ENCODE measurements at regions not wholly inside any gene's neighbourhood (a gene's known extent, or its start where the extent isn't known, plus 50 kb on each side); places are given as distances from the start of the nearest gene placed in this dataset.

DNA sequence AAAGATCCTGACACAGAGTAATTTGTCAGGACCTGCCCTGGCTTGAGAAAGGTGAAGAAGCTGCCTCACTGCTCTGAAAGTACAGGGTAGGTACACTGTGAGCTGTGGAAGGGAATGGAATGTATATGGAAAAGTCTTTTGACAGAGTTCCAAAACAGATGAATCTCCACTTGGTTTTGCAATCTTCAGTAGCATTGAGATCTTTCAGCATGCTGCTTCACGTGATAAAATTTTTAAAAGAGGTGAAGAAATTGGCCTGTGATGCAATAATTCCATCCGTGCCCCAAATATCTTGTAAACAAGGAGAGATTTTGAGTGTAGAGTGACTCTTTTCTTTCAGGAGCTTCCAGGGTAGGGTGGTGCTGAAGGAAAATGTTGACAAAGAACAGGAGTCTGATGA is 123.1 kb downstream of the OSR1 start:
- DNase-seq (ENCODE audit: low spot score), result no peak

DNA sequence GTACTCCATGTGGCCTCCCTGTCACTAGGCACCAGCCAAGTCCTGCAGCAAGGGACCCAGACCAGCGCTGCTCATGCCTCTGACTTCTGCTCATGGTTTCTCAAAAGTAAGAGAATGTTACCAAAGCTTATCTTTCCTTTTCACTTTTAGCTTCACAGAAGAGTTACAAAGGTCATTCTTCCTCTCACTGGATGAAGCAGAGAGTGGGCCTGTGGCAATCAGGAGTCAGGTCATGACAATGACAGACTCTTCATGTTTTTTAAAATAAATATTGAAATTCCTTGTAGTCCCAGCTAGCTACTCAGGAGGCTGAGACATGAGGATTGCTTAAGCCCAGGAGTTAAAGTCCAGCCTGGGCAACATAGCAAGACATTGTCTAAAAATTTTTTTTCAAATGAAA is 126.1 kb downstream of the OSR1 start:
- DNase-seq (ENCODE audit: low spot score), result no peak

DNA sequence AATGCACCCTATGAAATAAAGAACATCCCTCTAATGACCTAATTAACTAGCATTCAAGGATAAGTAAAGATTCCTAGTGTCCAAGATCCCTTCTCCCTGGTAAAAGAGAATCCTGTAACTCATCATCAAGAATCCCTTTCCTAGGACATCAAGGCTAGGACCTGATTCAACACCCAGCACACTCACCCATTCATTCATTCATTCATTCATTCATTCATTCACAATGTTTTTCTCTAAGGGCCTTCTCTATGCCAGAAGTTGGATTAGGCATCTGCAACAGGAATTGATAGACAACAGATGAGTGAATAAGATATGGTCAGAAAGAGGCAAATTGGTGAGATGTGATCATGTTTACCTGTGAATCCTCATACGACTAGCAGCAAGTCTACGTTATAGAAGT is 126.8 kb downstream of the OSR1 start:
- DNase-seq (ENCODE audit: low spot score), result no peak

DNA sequence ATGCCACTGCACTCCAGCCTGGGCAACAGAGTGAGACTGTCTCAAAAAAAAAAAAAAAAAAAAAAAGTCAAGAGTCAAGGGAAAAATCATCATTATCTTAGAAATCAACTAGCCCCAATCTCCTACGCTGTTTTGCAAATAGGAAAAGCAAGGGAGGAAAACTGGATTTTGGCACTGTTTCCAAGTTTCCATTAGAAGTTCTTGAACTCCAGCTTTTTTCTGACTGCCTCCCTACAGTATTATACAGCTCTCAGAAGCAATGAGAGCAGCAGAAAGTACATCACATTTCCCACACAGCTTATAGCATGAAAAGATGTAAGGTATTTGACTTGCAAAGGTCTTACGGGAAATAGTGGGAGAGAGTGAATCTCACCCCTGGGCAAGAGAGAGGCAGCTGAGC is 127.8 kb downstream of the OSR1 start:
- no peak for DNase-seq (ENCODE audit: low spot score)

DNA sequence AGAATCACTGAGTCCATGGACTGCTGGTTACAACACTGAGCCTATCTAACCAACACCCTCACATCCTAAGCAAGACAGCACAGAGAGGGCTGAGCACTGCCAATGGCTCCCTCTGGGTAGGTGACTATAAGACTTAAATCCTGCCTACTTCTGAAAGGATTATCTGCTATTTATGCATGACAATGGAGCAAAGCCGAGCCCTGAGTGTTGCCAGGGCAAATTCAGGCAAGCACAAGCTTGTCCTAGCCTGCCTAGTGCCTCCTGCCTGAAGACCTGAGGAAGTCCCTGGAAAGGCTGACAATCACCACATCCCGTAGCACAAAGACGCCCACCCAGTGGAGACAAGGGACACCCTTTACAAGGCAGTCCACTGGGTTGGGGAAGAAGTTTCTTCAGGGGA is 129.7 kb downstream of the OSR1 start:
- DNase-seq (ENCODE audit: low spot score), result no peak

- no peak for DNase-seq (ENCODE audit: low spot score)
Measured at GRCh38 chr2:19228181-19228593, 130.2 kb downstream of the OSR1 start.

DNA sequence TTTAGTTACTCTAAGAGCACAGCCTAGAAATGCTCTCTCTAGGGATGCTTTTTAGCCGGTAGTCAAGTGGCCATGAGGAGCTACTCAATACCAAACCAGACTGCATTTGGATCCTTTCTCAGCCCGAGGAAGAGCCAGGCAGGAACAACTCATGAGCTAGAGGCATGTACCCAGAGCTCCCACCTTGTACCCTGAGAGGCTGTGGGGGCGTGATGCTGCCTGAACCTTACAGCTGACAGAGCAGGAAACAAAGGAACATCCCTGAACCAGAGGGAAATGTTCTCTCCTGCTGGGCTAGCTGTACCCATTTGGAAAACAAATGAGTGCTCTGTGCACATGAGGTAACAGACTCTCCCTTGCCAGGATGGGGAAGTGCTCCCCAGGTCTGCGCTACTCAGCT is 131.6 kb downstream of the OSR1 start:
- DNase-seq (ENCODE audit: low spot score), result no peak

- no peak for DNase-seq (ENCODE audit: low spot score)
Measured at GRCh38 chr2:19226386-19226785, 132.0 kb downstream of the OSR1 start.

GRCh38 chr2:19225931-19226330 is 132.5 kb downstream of the OSR1 start:
- DNase-seq (ENCODE audit: low spot score), result no peak

GRCh38 chr2:19225126-19225525 is 133.3 kb downstream of the OSR1 start:
- no peak for DNase-seq (ENCODE audit: low spot score)

- no peak for DNase-seq (ENCODE audit: low spot score)
Measured at GRCh38 chr2:19224486-19224885, 133.9 kb downstream of the OSR1 start.

DNA sequence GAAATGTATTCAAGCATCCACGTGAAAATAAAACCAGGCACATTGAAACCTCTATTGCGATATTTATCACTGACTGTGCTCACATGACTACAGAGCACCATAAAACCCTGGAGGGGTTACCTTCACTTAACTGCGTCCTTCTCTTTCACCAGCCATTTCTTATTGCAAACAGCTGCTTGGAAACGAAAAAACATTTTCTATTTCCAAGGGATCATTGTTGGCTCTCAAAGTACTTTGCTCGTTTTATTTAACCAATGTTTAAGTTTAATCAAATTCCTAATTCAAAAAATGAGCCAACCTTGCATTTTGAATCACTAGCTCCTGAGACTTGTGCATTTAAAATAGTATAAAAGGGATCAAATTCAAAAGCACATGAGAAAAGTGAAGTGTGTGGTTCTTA is 134.4 kb downstream of the OSR1 start:
- DNase-seq (ENCODE audit: low spot score), result no peak

GRCh38 chr2:19219060-19219459 is 139.4 kb downstream of the OSR1 start:
- DNase-seq (ENCODE audit: low spot score), result no peak

- no peak for DNase-seq (ENCODE audit: low spot score)
Measured at GRCh38 chr2:19218166-19218565, 140.3 kb downstream of the OSR1 start.

GRCh38 chr2:19216676-19217602 is 141.5 kb downstream of the OSR1 start:
- DNase-seq (ENCODE audit: low spot score), result no peak

DNA sequence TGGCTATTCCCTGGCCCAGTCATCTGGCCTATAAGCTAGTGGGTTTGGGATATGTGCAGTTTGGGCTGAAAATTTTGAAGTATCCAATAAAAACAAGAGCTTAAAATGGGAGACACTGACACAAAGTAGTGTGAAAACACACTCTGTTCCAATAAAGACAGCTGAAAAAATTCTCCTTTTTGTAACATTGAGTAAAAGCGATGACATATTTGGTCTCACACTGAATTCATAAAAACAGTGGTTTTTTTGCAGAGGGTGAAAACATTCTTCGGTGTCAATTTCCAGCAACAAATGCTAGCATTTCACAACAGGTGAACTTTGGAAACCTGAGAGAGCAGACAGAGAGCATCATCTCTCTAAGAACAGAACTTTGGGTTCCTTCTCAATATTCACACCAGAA is 142.2 kb downstream of the OSR1 start:
- no peak for DNase-seq (ENCODE audit: low spot score)

DNA sequence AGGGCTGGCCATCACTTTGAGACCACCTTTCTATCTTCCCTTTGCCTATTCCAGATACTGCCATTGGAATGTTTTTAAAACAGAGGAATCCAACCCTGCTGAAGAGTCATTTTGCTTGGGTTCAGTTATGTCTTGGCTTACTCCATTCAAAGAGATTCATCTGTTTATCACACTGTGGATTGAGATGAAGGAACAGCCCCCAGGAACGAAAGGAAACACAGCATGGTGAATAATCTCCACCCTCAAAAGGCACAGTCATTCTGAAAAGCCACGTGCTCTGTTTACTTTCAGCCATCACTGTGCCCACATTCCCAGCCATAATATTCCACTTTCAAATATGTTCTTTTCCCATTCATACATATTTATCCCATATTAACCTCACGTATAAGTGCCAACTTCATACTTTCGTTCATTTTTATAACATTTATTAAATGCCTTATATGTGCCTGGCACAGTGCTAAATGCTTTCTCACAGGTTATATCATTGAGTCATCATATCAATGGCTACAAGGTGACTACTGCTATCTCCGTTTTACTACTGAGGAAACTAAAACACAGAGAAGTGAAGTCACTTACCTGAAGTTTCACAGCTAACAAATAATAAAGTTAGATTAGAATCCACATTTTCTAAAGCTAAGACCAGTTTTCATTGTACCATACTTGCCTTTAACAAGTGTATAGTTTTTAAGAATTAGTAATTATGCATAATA is 143.6 kb downstream of the OSR1 start:
- no peak for DNase-seq (ENCODE audit: low spot score)

GRCh38 chr2:19209575-19210341 is 148.7 kb downstream of the OSR1 start:
- DNase-seq (ENCODE audit: low spot score), result no peak

DNA sequence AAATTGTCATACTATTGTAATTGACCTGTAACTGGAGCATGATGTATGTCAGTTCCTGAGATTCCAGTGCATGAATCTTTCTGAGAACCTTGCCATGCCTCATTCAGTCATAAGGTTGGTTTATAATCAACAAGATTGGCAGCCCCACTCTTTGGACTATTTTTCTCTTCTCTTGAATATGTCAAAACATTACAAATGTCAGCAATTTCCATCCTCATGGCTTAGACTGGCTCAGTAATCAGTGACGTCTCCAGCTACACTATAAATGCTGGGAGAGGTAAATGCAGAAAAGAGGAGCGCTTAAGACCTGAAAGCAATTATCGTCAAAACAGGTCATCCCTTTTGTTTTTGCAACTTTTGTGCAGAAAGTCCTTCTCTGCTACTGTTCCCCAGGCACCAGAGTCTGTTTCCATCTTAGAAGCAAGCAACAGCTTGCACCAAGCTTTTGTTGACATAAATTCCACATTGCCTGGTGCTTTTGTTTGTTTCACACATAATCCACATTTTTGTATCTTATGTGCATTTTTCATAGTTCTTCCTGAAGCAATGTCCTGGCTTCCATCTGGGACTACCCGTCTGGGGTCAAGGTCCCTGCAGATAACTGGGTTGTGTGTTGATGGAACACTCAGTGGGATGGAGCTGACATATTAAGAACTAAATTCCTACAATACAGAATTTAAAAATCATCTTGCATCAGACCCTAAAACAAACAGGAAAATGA is 149.8 kb downstream of the OSR1 start:
- no peak for DNase-seq (ENCODE audit: low spot score)

- no peak for DNase-seq (ENCODE audit: low spot score)
Measured at GRCh38 chr2:19207452-19207851, 151.0 kb downstream of the OSR1 start.

- DNase-seq (ENCODE audit: low spot score), result no peak
Measured at GRCh38 chr2:19205983-19206533, 152.4 kb downstream of the OSR1 start.

Measured in A172 (cell line).